HEK293 (cell line): ENCODE measurements at regions not wholly inside any gene's neighbourhood (a gene's known extent, or its start where the extent isn't known, plus 50 kb on each side); places are given as distances from the start of the nearest gene placed in this dataset.

Experiments used
- ATF2 ChIP-seq: fragments of 450-650 bp; formaldehyde crosslinking; IDR thresholded peaks from 2 replicates; pipeline ENCODE4 v1.5.1; 2016; ENCODE audit warnings: missing biosample characterization, missing genetic modification characterization, low read depth
- GLI2 ChIP-seq: fragments of 450-650 bp; formaldehyde crosslinking; IDR thresholded peaks from 2 replicates; pipeline ENCODE4; 2017; ENCODE audit warnings: missing biosample characterization, missing genetic modification characterization, low read depth, borderline replicate concordance
- INSM2 ChIP-seq: fragments of 450-650 bp; formaldehyde crosslinking; IDR thresholded peaks from 2 replicates; pipeline ENCODE4 v1.5.1; 2016; ENCODE audit warnings: missing biosample characterization, missing genetic modification characterization
- KLF9 ChIP-seq: fragments of 450-650 bp; formaldehyde crosslinking; IDR thresholded peaks from 2 replicates; pipeline ENCODE4 v1.5.1; 2016; ENCODE audit warnings: missing biosample characterization, missing genetic modification characterization, low read depth
- MEIS1 ChIP-seq: sonication (generic); formaldehyde crosslinking; IDR thresholded peaks from 2 replicates; pipeline ENCODE4 v1.8.1; 2022; ENCODE audit warnings: missing genetic modification reagents, mild to moderate bottlenecking, borderline replicate concordance
- PATZ1 ChIP-seq: fragments of 450-650 bp; formaldehyde crosslinking; IDR thresholded peaks from 2 replicates; pipeline ENCODE4 v1.5.1; 2016; ENCODE audit warnings: missing biosample characterization, missing genetic modification characterization
- PRDM10 ChIP-seq: fragments of 450-650 bp; formaldehyde crosslinking; IDR thresholded peaks from 2 replicates; pipeline ENCODE4 v1.5.1; 2016; ENCODE audit warnings: missing biosample characterization, missing genetic modification characterization
- TRIM28 ChIP-seq: IDR thresholded peaks from 2 replicates; pipeline ENCODE4 v1.6.1; 2011; ENCODE audit warnings: low read length, control low read depth, borderline replicate concordance
- WT1 ChIP-seq: fragments of 450-650 bp; formaldehyde crosslinking; IDR thresholded peaks from 2 replicates; pipeline ENCODE4 v1.5.1; 2016; ENCODE audit warnings: missing biosample characterization, missing genetic modification characterization
- ZIC2 ChIP-seq: fragments of 450-650 bp; formaldehyde crosslinking; IDR thresholded peaks from 2 replicates; pipeline ENCODE4 v1.5.1; 2016; ENCODE audit warnings: missing biosample characterization, missing genetic modification characterization
- ZNF26 ChIP-seq: fragments of 450-650 bp; formaldehyde crosslinking; IDR thresholded peaks from 2 replicates; pipeline ENCODE4 v1.5.1; 2016; ENCODE audit warnings: missing biosample characterization, missing genetic modification characterization
- ZNF280C ChIP-seq: fragments of 450-650 bp; formaldehyde crosslinking; IDR thresholded peaks from 2 replicates; pipeline ENCODE4 v1.5.1; 2016; ENCODE audit warnings: missing biosample characterization, missing genetic modification characterization
- ZNF561 ChIP-seq: fragments of 450-650 bp; IDR thresholded peaks from 2 replicates; pipeline ENCODE4 v1.5.1; 2018; ENCODE audit warnings: missing biosample characterization, missing genetic modification characterization, borderline replicate concordance
- ZNF585B ChIP-seq: fragments of 450-650 bp; formaldehyde crosslinking; IDR thresholded peaks from 2 replicates; pipeline ENCODE4 v1.5.1; 2016; ENCODE audit warnings: missing biosample characterization, missing genetic modification characterization
- ZNF660 ChIP-seq: fragments of 450-650 bp; IDR thresholded peaks from 2 replicates; pipeline ENCODE4 v1.5.1; 2018; ENCODE audit warnings: missing biosample characterization, mild to moderate bottlenecking, missing genetic modification characterization
- ZNF704 ChIP-seq: fragments of 450-650 bp; formaldehyde crosslinking; IDR thresholded peaks from 2 replicates; pipeline ENCODE4 v1.5.1; 2016; ENCODE audit warnings: missing biosample characterization, missing genetic modification characterization

- no peak for TF ChIP-seq ZNF26 (tag by site-specific recombination)
- TF ChIP-seq GLI2 (tag by site-specific recombination), result peak; percentile 53; the same call in 1 of the 2 replicates
- TF ChIP-seq INSM2 (tag by site-specific recombination), result peak; percentile 46; the same call in 1 of the 2 replicates
- TF ChIP-seq ZNF660 (tag by site-specific recombination), result peak; percentile 67
- peak; percentile 72 for TF ChIP-seq PRDM10 (tag by site-specific recombination)
- peak; percentile 34; the same call in 1 of the 2 replicates for TF ChIP-seq PATZ1
- TF ChIP-seq TRIM28, result peak; percentile 31; the same call in 1 of the 2 replicates
- TF ChIP-seq KLF9, result no peak
- no peak for TF ChIP-seq ZNF585B (tag by site-specific recombination)
- peak; percentile 81 for TF ChIP-seq ZIC2 (tag by site-specific recombination)
- TF ChIP-seq ZNF704 (tag by site-specific recombination), result no peak
- TF ChIP-seq ATF2 (tag by site-specific recombination), result no peak
- peak; percentile 90 for TF ChIP-seq WT1
- 0 out of 2 replicates have a peak, but pooled peaks have one; percentile 27 for TF ChIP-seq ZNF561 (tag by site-specific recombination)
- no peak for TF ChIP-seq ZNF280C (tag by site-specific recombination)
- TF ChIP-seq MEIS1 (CRISPR knock-in tag), result peak; percentile 92
Measured at GRCh38 chr5:174482607-174483024, 241.8 kb upstream of the MSX2 start (continued).
